ENCODE measurements at regions not wholly inside any gene's neighbourhood (a gene's known extent, or its start where the extent isn't known, plus 50 kb on each side); places are given as distances from the start of the nearest gene placed in this dataset.
A peak's percentile ranks its signal among the peaks of the same experiment; 100 is the strongest.

DNA sequence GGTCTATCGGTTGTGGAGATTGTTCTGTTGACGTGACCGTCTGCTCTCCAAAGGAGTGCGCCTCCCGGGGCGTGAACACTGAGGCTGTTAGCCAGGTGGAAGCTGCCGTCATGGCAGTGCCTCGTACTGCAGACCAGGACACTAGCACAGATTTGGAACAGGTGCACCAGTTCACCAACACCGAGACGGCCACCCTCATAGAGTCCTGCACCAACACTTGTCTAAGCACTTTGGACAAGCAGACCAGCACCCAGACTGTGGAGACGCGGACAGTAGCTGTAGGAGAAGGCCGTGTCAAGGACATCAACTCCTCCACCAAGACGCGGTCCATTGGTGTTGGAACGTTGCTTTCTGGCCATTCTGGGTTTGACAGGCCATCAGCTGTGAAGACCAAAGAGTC, 128.9 kb upstream of the DMRT1 start:
- TF ChIP-seq CTCF (IDR thresholded peaks at IDR 0.05; ENCODE audit: low read depth, low read length): no peak
- no peaks in the 10 kb centered on the region; the same call in 1 of the 2 replicates for H3K9me3 ChIP-seq (ENCODE audit: control insufficient read depth, insufficient read depth, low read length)
- CTCF ChIA-PET: interaction anchor here (1.1 kb wide), 1 partner anchor 99 kb away, joined by 3 read pairs; no protein-coding TSS in a partner anchor

GRCh38 chr9:713091-713490, 128.4 kb upstream of the DMRT1 start:
- Histone ChIP-seq H3K27ac (ENCODE audit: low read depth, low read length) (no peak overlapping the region), H3K4me3 (ENCODE audit: low read depth, low read length) (no peak overlapping the region), H3K9me3 (ENCODE audit: control insufficient read depth, insufficient read depth, low read length) (no peaks in the 10 kb centered on the region; the same call in 1 of the 2 replicates), H3K27me3 (ENCODE audit: control insufficient read depth, insufficient read depth, low read length) (no peaks in the 10 kb centered on the region)
- POLR2A ChIA-PET: interaction anchor here (0.7 kb wide), 1 partner anchor 20 kb away, joined by 3 read pairs; no protein-coding TSS in a partner anchor
- DNase-seq (ENCODE audit: low read depth, low spot score): no peak
- CTCF ChIA-PET: interaction anchor here (1.1 kb wide), 1 partner anchor 99 kb away, joined by 3 read pairs; no protein-coding TSS in a partner anchor
- no peak for TF ChIP-seq CTCF (IDR thresholded peaks at IDR 0.05; ENCODE audit: low read depth, low read length)

More for the DNA sequence above, 128.9 kb upstream of the DMRT1 start:
- H3K27ac ChIP-seq (ENCODE audit: low read depth, low read length): no peak overlapping the region
- POLR2A ChIA-PET: interaction anchor here (0.7 kb wide), 1 partner anchor 19 kb away, joined by 3 read pairs; no protein-coding TSS in a partner anchor
- DNase-seq (ENCODE audit: low read depth, low spot score): no peak
- no peaks in the 10 kb centered on the region for H3K27me3 ChIP-seq (ENCODE audit: control insufficient read depth, insufficient read depth, low read length)
- no peak overlapping the region for H3K4me3 ChIP-seq (ENCODE audit: low read depth, low read length)

GRCh38 chr9:714675-715074, 126.8 kb upstream of the DMRT1 start:
- Histone ChIP-seq H3K9me3 (ENCODE audit: control insufficient read depth, insufficient read depth, low read length) (no peaks in the 10 kb centered on the region; the same call in 1 of the 2 replicates), H3K4me3 (ENCODE audit: low read depth, low read length) (no peak overlapping the region), H3K27ac (ENCODE audit: low read depth, low read length) (no peak overlapping the region), H3K27me3 (ENCODE audit: control insufficient read depth, insufficient read depth, low read length) (no peaks in the 10 kb centered on the region)
- no peak for TF ChIP-seq CTCF (IDR thresholded peaks at IDR 0.05; ENCODE audit: low read depth, low read length)
- DNase-seq (ENCODE audit: low read depth, low spot score): no peak
- CTCF ChIA-PET: no interaction called here
- POLR2A ChIA-PET: interaction anchor here (1.6 kb wide), 1 partner anchor 21 kb away, joined by 3 read pairs; no protein-coding TSS in a partner anchor

DNA sequence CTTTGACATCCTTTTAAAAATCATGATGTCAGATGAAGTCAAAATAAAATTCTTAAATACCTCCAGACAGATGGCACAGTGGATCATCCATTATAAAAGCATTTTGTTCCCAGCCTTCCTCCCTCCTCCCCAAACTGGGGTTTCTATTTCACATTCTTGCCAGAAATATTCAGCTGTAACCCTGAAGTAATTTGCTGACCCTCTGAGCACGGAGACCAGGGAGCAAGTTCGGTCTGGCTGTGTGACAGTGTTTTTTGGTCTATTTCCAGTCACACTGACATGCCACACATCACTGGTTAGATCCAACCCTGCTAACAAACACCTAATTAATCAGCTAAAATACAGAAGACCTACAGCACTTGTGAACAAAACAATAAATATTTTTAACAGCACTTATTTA, 126.2 kb upstream of the DMRT1 start:
- ChIA-PET CTCF (interaction anchor here (1.0 kb wide), 1 partner anchor 9 kb away, joined by 3 read pairs; no protein-coding TSS in a partner anchor), POLR2A (interaction anchor here (1.6 kb wide), 1 partner anchor 21 kb away, joined by 3 read pairs; no protein-coding TSS in a partner anchor)
- H3K27me3 ChIP-seq (ENCODE audit: control insufficient read depth, insufficient read depth, low read length): no peaks in the 10 kb centered on the region
- H3K9me3 ChIP-seq (ENCODE audit: control insufficient read depth, insufficient read depth, low read length): no peaks in the 10 kb centered on the region; the same call in 1 of the 2 replicates
- no peak for DNase-seq (ENCODE audit: low read depth, low spot score)
- peak overlapping the region; percentile 57 for H3K27ac ChIP-seq (ENCODE audit: low read depth, low read length)
- H3K4me3 ChIP-seq (ENCODE audit: low read depth, low read length): peak overlapping the region; percentile 22
- TF ChIP-seq CTCF (IDR thresholded peaks at IDR 0.05; ENCODE audit: low read depth, low read length): no peak

- Histone ChIP-seq H3K27ac (ENCODE audit: low read depth, low read length) (peak overlapping the region; percentile 21), H3K27me3 (ENCODE audit: control insufficient read depth, insufficient read depth, low read length) (no peaks in the 10 kb centered on the region), H3K9me3 (ENCODE audit: control insufficient read depth, insufficient read depth, low read length) (no peaks in the 10 kb centered on the region; the same call in 1 of the 2 replicates), H3K4me3 (ENCODE audit: low read depth, low read length) (no peak overlapping the region)
- CTCF ChIA-PET: interaction anchor here (0.6 to 1.0 kb wide), 2 partner anchors 9 to 179 kb away, joined by 3 to 4 read pairs; no protein-coding TSS in a partner anchor
- no peak for DNase-seq (ENCODE audit: low read depth, low spot score)
- TF ChIP-seq CTCF (IDR thresholded peaks at IDR 0.05; ENCODE audit: low read depth, low read length): no peak
- POLR2A ChIA-PET: no interaction called here
Measured at GRCh38 chr9:715743-716400, 125.6 kb upstream of the DMRT1 start.

All from AG04450 (cell line).